AG04450 (cell line): ENCODE measurements at regions not wholly inside any gene's neighbourhood (a gene's known extent, or its start where the extent isn't known, plus 50 kb on each side); places are given as distances from the start of the nearest gene placed in this dataset.
"Not testable (repeated sequence)": the region's sequence is repeated elsewhere in the genome, so short reads cannot be mapped to it uniquely, and the experiment has no call there.

Source experiments
- CTCF ChIA-PET: fragments of 300-600, 350-600 bp; formaldehyde crosslinking; extraction: SDS; loops from one replicate; lab custom pipeline; 2022; ENCODE audit warnings: antibody characterized with exemption, inconsistent platforms; lab: Charles Lee
- POLR2A ChIA-PET: fragments of 350-600 bp; formaldehyde crosslinking; extraction: SDS; loops from one replicate; lab custom pipeline; 2021; ENCODE audit warnings: antibody characterized with exemption, inconsistent platforms; lab: Yijun Ruan, JAX
- DNase-seq: peaks from one replicate; pipeline ENCODE4 v3.0.0-alpha.2; 2011; ENCODE audit warnings: low read depth, low spot score
- H3K27ac ChIP-seq: one replicate; pipeline ENCODE4 v1.5.1; 2012; ENCODE audit warnings: low read depth, low read length, control low read depth
- H3K27me3 ChIP-seq: one replicate; pipeline ENCODE4 v1.6.0; 2012; ENCODE audit warnings: low read length; ENCODE audit not compliant: control insufficient read depth, insufficient read depth
- H3K4me3 ChIP-seq: 2 replicates; pipeline ENCODE4 v1.5.1; 2011; ENCODE audit warnings: mild to moderate bottlenecking, low read depth, low read length, control low read depth
- H3K9me3 ChIP-seq: 2 replicates; pipeline ENCODE4 v1.5.1; 2012; ENCODE audit warnings: low read length; ENCODE audit not compliant: control insufficient read depth, insufficient read depth
- TF ChIP-seq, protein P1 (sequence below): IDR thresholded peaks from 2 replicates; pipeline ENCODE4 v1.5.1; 2011; ENCODE audit warnings: low read depth, low read length, control low read depth, inconsistent platforms

GRCh38 chr2:83191316-83191715, 1267.8 kb downstream of the SUCLG1 start:
- no peaks in the 10 kb centered on the region for H3K9me3 ChIP-seq
- H3K27me3 ChIP-seq, result no peaks in the 10 kb centered on the region
- ChIA-PET CTCF (no interaction called here), POLR2A (no interaction called here)
- TF ChIP-seq, protein P1, sequence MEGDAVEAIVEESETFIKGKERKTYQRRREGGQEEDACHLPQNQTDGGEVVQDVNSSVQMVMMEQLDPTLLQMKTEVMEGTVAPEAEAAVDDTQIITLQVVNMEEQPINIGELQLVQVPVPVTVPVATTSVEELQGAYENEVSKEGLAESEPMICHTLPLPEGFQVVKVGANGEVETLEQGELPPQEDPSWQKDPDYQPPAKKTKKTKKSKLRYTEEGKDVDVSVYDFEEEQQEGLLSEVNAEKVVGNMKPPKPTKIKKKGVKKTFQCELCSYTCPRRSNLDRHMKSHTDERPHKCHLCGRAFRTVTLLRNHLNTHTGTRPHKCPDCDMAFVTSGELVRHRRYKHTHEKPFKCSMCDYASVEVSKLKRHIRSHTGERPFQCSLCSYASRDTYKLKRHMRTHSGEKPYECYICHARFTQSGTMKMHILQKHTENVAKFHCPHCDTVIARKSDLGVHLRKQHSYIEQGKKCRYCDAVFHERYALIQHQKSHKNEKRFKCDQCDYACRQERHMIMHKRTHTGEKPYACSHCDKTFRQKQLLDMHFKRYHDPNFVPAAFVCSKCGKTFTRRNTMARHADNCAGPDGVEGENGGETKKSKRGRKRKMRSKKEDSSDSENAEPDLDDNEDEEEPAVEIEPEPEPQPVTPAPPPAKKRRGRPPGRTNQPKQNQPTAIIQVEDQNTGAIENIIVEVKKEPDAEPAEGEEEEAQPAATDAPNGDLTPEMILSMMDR, result no peak
- no peak for DNase-seq
- no peak overlapping the region for H3K27ac ChIP-seq
- H3K4me3 ChIP-seq, result no peak overlapping the region

GRCh38 chr2:83186105-83186760, 1272.8 kb downstream of the SUCLG1 start:
- TF ChIP-seq, protein P1, result no peak
- CTCF ChIA-PET, result interaction anchor here (0.9 to 2.5 kb wide), 2 partner anchors 9 to 11 kb away, joined by 3 to 14 read pairs; no protein-coding TSS in a partner anchor
- peaks cover under 1% of the 10 kb centered on the region; the same call in 1 of the 2 replicates for H3K9me3 ChIP-seq
- POLR2A ChIA-PET, result no interaction called here
- H3K4me3 ChIP-seq, result no peak overlapping the region
- H3K27ac ChIP-seq, result no peak overlapping the region
- no peaks in the 10 kb centered on the region for H3K27me3 ChIP-seq
- DNase-seq, result no peak

- H3K9me3 ChIP-seq, DNase-seq, H3K27me3 ChIP-seq, H3K27ac ChIP-seq, POLR2A ChIA-PET, CTCF ChIA-PET, H3K4me3 ChIP-seq: not testable (repeated sequence)
Measured at GRCh38 chr2:83180862-83181530, 1278.1 kb downstream of the SUCLG1 start.

- Histone ChIP-seq H3K27ac (no peak overlapping the region), H3K9me3 (peaks cover 8% of the 10 kb centered on the region), H3K4me3 (no peak overlapping the region), H3K27me3 (no peaks in the 10 kb centered on the region)
- TF ChIP-seq, protein P1, result no peak
- POLR2A ChIA-PET, result no interaction called here
- no peak for DNase-seq
- CTCF ChIA-PET, result no interaction called here
Measured at GRCh38 chr2:83176539-83176938, 1282.5 kb downstream of the SUCLG1 start.

- Histone ChIP-seq H3K4me3 (no peak overlapping the region), H3K9me3 (no peaks in the 10 kb centered on the region; the same call in 1 of the 2 replicates), H3K27me3 (no peaks in the 10 kb centered on the region), H3K27ac (no peak overlapping the region)
- TF ChIP-seq, protein P1, result no peak
- ChIA-PET CTCF (no interaction called here), POLR2A (no interaction called here)
- no peak for DNase-seq
Measured at GRCh38 chr2:83172841-83173240, 1286.2 kb downstream of the SUCLG1 start.
